Astrocyte (in vitro differentiated cells and primary cell): ENCODE measurements at regions not wholly inside any gene's neighbourhood (a gene's known extent, or its start where the extent isn't known, plus 50 kb on each side); places are given as distances from the start of the nearest gene placed in this dataset.

Source experiments
- EZH2 ChIP-seq: IDR thresholded peaks from 2 replicates; pipeline ENCODE4 v1.6.1; 2012; ENCODE audit warnings: mild to moderate bottlenecking, low read length, inconsistent platforms; ENCODE audit not compliant: insufficient read depth
- TF ChIP-seq, protein P1 (sequence below): IDR thresholded peaks from 2 replicates; pipeline ENCODE4 v1.5.1; 2011; ENCODE audit warnings: low read depth, mild to moderate bottlenecking, inconsistent platforms, low read length, moderate library complexity; ENCODE audit not compliant: insufficient read depth

DNA sequence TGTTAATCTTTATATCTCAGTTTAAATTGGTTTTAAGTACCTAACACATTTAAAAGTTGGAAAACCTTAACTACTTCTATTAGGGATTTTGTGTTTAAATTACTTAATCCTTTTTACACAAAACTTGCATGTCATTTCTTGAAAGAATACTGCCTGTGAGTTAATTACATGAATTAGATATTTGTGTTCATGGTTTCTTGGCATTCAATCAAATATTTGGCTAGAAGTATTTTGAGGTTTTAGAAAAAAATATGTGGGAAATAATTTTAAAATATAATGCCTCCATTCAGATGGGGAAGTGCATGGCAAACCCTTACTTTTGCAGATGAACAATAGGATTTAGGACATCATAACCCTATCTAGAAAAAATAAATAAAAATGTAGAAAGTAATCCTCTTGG lies 186.5 kb upstream of the SEMA3E start:
- TF ChIP-seq, protein P1, sequence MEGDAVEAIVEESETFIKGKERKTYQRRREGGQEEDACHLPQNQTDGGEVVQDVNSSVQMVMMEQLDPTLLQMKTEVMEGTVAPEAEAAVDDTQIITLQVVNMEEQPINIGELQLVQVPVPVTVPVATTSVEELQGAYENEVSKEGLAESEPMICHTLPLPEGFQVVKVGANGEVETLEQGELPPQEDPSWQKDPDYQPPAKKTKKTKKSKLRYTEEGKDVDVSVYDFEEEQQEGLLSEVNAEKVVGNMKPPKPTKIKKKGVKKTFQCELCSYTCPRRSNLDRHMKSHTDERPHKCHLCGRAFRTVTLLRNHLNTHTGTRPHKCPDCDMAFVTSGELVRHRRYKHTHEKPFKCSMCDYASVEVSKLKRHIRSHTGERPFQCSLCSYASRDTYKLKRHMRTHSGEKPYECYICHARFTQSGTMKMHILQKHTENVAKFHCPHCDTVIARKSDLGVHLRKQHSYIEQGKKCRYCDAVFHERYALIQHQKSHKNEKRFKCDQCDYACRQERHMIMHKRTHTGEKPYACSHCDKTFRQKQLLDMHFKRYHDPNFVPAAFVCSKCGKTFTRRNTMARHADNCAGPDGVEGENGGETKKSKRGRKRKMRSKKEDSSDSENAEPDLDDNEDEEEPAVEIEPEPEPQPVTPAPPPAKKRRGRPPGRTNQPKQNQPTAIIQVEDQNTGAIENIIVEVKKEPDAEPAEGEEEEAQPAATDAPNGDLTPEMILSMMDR: no peak
- TF ChIP-seq EZH2: no peak
